HEK293T (cell line): ENCODE measurements at regions not wholly inside any gene's neighbourhood (a gene's known extent, or its start where the extent isn't known, plus 50 kb on each side); places are given as distances from the start of the nearest gene placed in this dataset.

ENCODE experiments used
- CTCF ChIA-PET: fragments of 350-600 bp; formaldehyde crosslinking; extraction: SDS; loops from one replicate; lab custom pipeline; 2021; ENCODE audit warnings: antibody characterized with exemption, inconsistent platforms; lab: Yijun Ruan, JAX
- POLR2A ChIA-PET: fragments of 350-600 bp; formaldehyde crosslinking; extraction: SDS; loops from one replicate; lab custom pipeline; 2020; ENCODE audit warnings: antibody characterized with exemption, inconsistent platforms; lab: Yijun Ruan, JAX
- DNase-seq: peaks from one replicate; pipeline ENCODE4 v3.0.0; 2012; ENCODE audit warnings: mixed read lengths; ENCODE audit errors: extremely low spot score
- ARNT ChIP-seq: fragments of 450-650 bp; IDR thresholded peaks from 2 replicates; pipeline ENCODE4 v1.6.1; 2017; ENCODE audit warnings: mild to moderate bottlenecking
- BHLHE40 ChIP-seq: fragments of 450-650 bp; IDR thresholded peaks from 2 replicates; pipeline ENCODE4 v1.6.1; 2016; ENCODE audit warnings: mild to moderate bottlenecking, moderate library complexity, borderline replicate concordance
- CTBP1 ChIP-seq: fragments of 450-650 bp; IDR thresholded peaks from 2 replicates; pipeline ENCODE4 v1.6.1; 2016; ENCODE audit warnings: borderline replicate concordance
- ELF4 ChIP-seq: fragments of 450-650 bp; IDR thresholded peaks from 2 replicates; pipeline ENCODE4 v1.6.1; 2017; ENCODE audit warnings: antibody characterized with exemption
- FOXA1 ChIP-seq: fragments of 450-650 bp; IDR thresholded peaks from 2 replicates; pipeline ENCODE4 v1.6.1; 2016; ENCODE audit warnings: mild to moderate bottlenecking
- FOXK2 ChIP-seq: fragments of 450-650 bp; IDR thresholded peaks from 2 replicates; pipeline ENCODE4 v1.6.1; 2016; ENCODE audit warnings: mild to moderate bottlenecking
- FOXM1 ChIP-seq: fragments of 450-650 bp; IDR thresholded peaks from 2 replicates; pipeline ENCODE4 v1.6.1; 2017; ENCODE audit warnings: mild to moderate bottlenecking, borderline replicate concordance
- HDGF ChIP-seq: fragments of 450-650 bp; IDR thresholded peaks from 2 replicates; pipeline ENCODE4 v1.6.1; 2017; ENCODE audit warnings: antibody characterized with exemption, borderline replicate concordance
- L3MBTL2 ChIP-seq: fragments of 450-650 bp; conservative IDR thresholded peaks from 2 replicates; pipeline ENCODE4 v1.6.1; 2016; ENCODE audit warnings: mild to moderate bottlenecking
- LEF1 ChIP-seq: fragments of 450-650 bp; IDR thresholded peaks from 2 replicates; pipeline ENCODE4 v1.6.1; 2017; ENCODE audit warnings: mild to moderate bottlenecking, borderline replicate concordance
- NFRKB ChIP-seq: fragments of 450-650 bp; IDR thresholded peaks from 2 replicates; pipeline ENCODE4 v1.6.1; 2016; ENCODE audit warnings: mild to moderate bottlenecking, moderate library complexity
- PKNOX1 ChIP-seq: fragments of 450-650 bp; IDR thresholded peaks from 2 replicates; pipeline ENCODE4 v1.6.1; 2016
- SP1 ChIP-seq: fragments of 450-650 bp; IDR thresholded peaks from 2 replicates; pipeline ENCODE4 v1.6.1; 2017
- SUZ12 ChIP-seq: fragments of 450-650 bp; IDR thresholded peaks from 2 replicates; pipeline ENCODE4 v1.6.1; 2016; ENCODE audit warnings: mild to moderate bottlenecking
- TARDBP ChIP-seq: fragments of 450-650 bp; IDR thresholded peaks from 2 replicates; pipeline ENCODE4 v1.6.1; 2016
- ZNF384 ChIP-seq: fragments of 450-650 bp; IDR thresholded peaks from 2 replicates; pipeline ENCODE4 v1.6.1; 2016

- CTCF ChIA-PET: no interaction called here
- TF ChIP-seq LEF1: no peak
- no peak for DNase-seq
Measured at GRCh38 chr4:180950377-180950776, 1292.8 kb upstream of the TENM3 start.

GRCh38 chr4:180951312-180951711, 1291.9 kb upstream of the TENM3 start:
- CTCF ChIA-PET: no interaction called here
- POLR2A ChIA-PET: no interaction called here
- DNase-seq: no peak
- TF ChIP-seq ZNF384 (no peak), FOXA1 (no peak), SP1 (no peak), PKNOX1 (no peak)

More at GRCh38 chr4:180950377-180950776, 1292.8 kb upstream of the TENM3 start:
- POLR2A ChIA-PET: no interaction called here

- POLR2A ChIA-PET: no interaction called here
- CTCF ChIA-PET: no interaction called here
- TF ChIP-seq BHLHE40: no peak
- no peak for TF ChIP-seq SP1
- no peak for TF ChIP-seq FOXK2
- no peak for TF ChIP-seq FOXM1
- TF ChIP-seq PKNOX1: no peak
- TF ChIP-seq TARDBP: no peak
- TF ChIP-seq LEF1: no peak
- no peak for DNase-seq
Measured at GRCh38 chr4:180953572-180953971, 1289.6 kb upstream of the TENM3 start.

GRCh38 chr4:180960743-180961401, 1282.3 kb upstream of the TENM3 start:
- POLR2A ChIA-PET: no interaction called here
- TF ChIP-seq FOXK2 (no peak), TARDBP (no peak), SP1 (no peak), CTBP1 (no peak), NFRKB (no peak), FOXM1 (no peak), ZNF384 (no peak), PKNOX1 (no peak), LEF1 (no peak), HDGF (no peak), BHLHE40 (no peak), L3MBTL2 (no peak), SUZ12 (no peak), ARNT (no peak), FOXA1 (no peak), ELF4 (no peak)
- CTCF ChIA-PET: interaction anchor here (0.8 kb wide), 1 partner anchor 11 kb away, joined by 4 read pairs; no protein-coding TSS in a partner anchor
- DNase-seq: no peak

- no peak for TF ChIP-seq CTBP1
- TF ChIP-seq LEF1: no peak
- no peak for TF ChIP-seq FOXK2
- ChIA-PET POLR2A (no interaction called here), CTCF (no interaction called here)
- no peak for DNase-seq
Measured at GRCh38 chr4:180962268-180962667, 1280.9 kb upstream of the TENM3 start.

DNA sequence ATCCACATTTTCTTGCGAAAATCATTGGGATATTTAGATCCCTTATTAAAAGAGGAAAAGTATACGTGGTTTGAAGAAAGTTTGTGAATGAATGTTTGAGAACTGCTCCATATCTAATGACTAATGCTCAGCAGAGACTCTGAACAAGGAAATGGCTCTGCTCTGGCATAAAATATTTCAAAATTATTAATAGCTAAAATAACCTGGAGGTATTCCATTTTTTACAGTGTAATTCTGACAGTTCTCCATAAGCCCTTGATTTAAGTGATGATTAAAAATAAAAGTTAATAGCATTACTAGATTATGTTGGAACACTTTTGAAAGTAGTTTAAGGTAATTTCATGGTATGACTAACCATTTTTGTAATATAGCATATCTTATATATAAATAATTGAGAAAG, 1276.9 kb upstream of the TENM3 start:
- TF ChIP-seq HDGF (no peak), ARNT (no peak), LEF1 (no peak), SUZ12 (no peak), SP1 (no peak), ELF4 (no peak), CTBP1 (no peak), PKNOX1 (no peak), NFRKB (no peak), TARDBP (no peak), FOXM1 (no peak), ZNF384 (no peak)
- CTCF ChIA-PET: no interaction called here
- POLR2A ChIA-PET: no interaction called here
- DNase-seq: no peak

DNA sequence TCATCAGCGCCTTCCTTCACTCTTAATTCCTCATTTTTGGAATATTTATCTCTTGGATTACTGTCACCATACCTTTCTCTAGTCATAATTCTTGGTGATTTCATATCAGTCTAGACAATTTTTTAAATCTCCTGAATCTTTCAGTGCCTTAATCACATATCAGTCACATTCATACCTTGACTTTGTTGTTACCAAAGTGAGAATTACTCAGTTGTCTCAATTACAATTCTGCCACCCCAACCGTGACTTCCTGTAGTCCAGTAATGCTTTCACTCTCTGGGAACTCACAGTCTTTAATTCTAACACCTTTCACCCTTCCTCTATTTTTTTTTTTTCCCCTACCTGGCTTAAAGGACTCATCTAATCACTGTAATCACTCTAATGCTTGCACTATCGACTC, 1275.3 kb upstream of the TENM3 start:
- CTCF ChIA-PET: no interaction called here
- no peak for DNase-seq
- POLR2A ChIA-PET: no interaction called here
- TF ChIP-seq PKNOX1 (no peak), FOXM1 (no peak), SUZ12 (no peak), ARNT (no peak), NFRKB (no peak), FOXK2 (no peak), ELF4 (no peak), BHLHE40 (no peak), ZNF384 (no peak), TARDBP (no peak), L3MBTL2 (no peak), FOXA1 (no peak), CTBP1 (no peak), HDGF (no peak)
